Femur (tissue), 1 donor: ENCODE measurements at regions not wholly inside any gene's neighbourhood (a gene's known extent, or its start where the extent isn't known, plus 50 kb on each side); places are given as distances from the start of the nearest gene placed in this dataset.

ENCODE experiments used
- DNase-seq: peaks from one replicate; pipeline ENCODE4 v3.0.0-alpha.2; 2017

- DNase-seq: no peak
Measured at GRCh38 chr20:59508729-59509128, 95.6 kb upstream of the PHACTR3 start.

GRCh38 chr20:59512651-59513050 is 91.7 kb upstream of the PHACTR3 start:
- DNase-seq: peak; percentile 45

GRCh38 chr20:59514554-59514953 is 89.8 kb upstream of the PHACTR3 start:
- no peak for DNase-seq

GRCh38 chr20:59515013-59515905 is 89.1 kb upstream of the PHACTR3 start:
- peak; percentile 90 for DNase-seq

GRCh38 chr20:59515906-59516209 is 88.5 kb upstream of the PHACTR3 start:
- DNase-seq: no peak

GRCh38 chr20:59518881-59519706 is 85.2 kb upstream of the PHACTR3 start:
- peak; percentile 36 for DNase-seq

- DNase-seq: no peak
Measured at GRCh38 chr20:59519707-59520014, 84.7 kb upstream of the PHACTR3 start.

GRCh38 chr20:59520814-59521213 is 83.5 kb upstream of the PHACTR3 start:
- no peak for DNase-seq

- DNase-seq: peak; percentile 78
Measured at GRCh38 chr20:59525500-59526241, 78.7 kb upstream of the PHACTR3 start.

- no peak for DNase-seq
Measured at GRCh38 chr20:59526242-59527225, 77.8 kb upstream of the PHACTR3 start.

- DNase-seq: no peak
Measured at GRCh38 chr20:59530782-59531181, 73.6 kb upstream of the PHACTR3 start.

- DNase-seq: no peak
Measured at GRCh38 chr20:59537991-59538390, 66.3 kb upstream of the PHACTR3 start.

- no peak for DNase-seq
Measured at GRCh38 chr20:59547596-59547995, 56.7 kb upstream of the PHACTR3 start.
